HCT116 (cell line): ENCODE measurements at regions not wholly inside any gene's neighbourhood (a gene's known extent, or its start where the extent isn't known, plus 50 kb on each side); places are given as distances from the start of the nearest gene placed in this dataset.

Experiments
- ATAC-seq: fragments of 200-7000 bp; cut with Tn5 transposase; 2 replicates; pipeline ENCODE4 v1.9.1; 2020; ENCODE audit warnings: mild to moderate bottlenecking, moderate library complexity
- BruUV-seq: library from RNA; stranded (reverse); fragments of 400-500 nt; replicated peaks from 2 replicates; lab custom pipeline; 2021; lab: Mats Ljungman, UMichigan
- CTCF ChIA-PET: fragments of 300-600 bp; sonication (Branson Sonifier 250); formaldehyde crosslinking; loops from one replicate; lab custom pipeline; 2021; ENCODE audit warnings: antibody characterized with exemption; lab: Charles Lee
- POLR2A ChIA-PET: fragments of 300-600, 350-600 bp; sonication (Branson Sonifier 250); formaldehyde crosslinking; loops from one replicate; lab custom pipeline; 2021; ENCODE audit warnings: antibody characterized with exemption; lab: Charles Lee
- RAD21 ChIA-PET, 2 experiments: fragments of 300-600 bp; sonication (Branson Sonifier 250); formaldehyde crosslinking; loops; one replicate each; lab custom pipeline; 2023; ENCODE audit warnings: low total read pairs in 2 of 2; ENCODE audit not compliant: uncharacterized antibody in 2 of 2, unreplicated experiment in 2 of 2, low non-redundant PET in 1 of 2; lab: Charles Lee
- DNase-seq: peaks from one replicate; pipeline ENCODE4 v3.0.0-alpha.2; 2010; ENCODE audit warnings: low read depth, low spot score
- H2AFZ ChIP-seq: fragments of 200-600 bp; shearing (Covaris generic), sonication (generic); 2 replicates; pipeline ENCODE4 v1.6.1; 2017; ENCODE audit warnings: low read depth, mixed run types, mixed read lengths, antibody characterized with exemption, low read length; ENCODE audit not compliant: poor library complexity, severe bottlenecking
- H3K27ac ChIP-seq: 2 replicates; pipeline ENCODE4 v1.5.1; 2012; ENCODE audit warnings: low read depth, low read length
- H3K27me3 ChIP-seq: fragments of 200-600 bp; sonication (generic); 2 replicates; pipeline ENCODE4 v1.6.1; 2016; ENCODE audit warnings: mixed run types, low read length, mixed read lengths; ENCODE audit not compliant: insufficient read depth
- H3K36me3 ChIP-seq, 2 experiments: fragments of 200-500 bp in 1 of 2; fragments of 200-600 bp in 1 of 2; sonication (Bioruptor generic) in 1 of 2; sonication (generic) in 1 of 2; 2 replicates each; pipeline versions ENCODE4 v1.5.1 to v1.6.1; 2014 to 2016; ENCODE audit warnings: low read length in 2 of 2, inconsistent platforms in 1 of 2, mixed read lengths in 1 of 2, mixed run types in 1 of 2; ENCODE audit not compliant: insufficient read depth in 2 of 2, control insufficient read depth in 1 of 2
- H3K4me1 ChIP-seq, 2 experiments: fragments of 200-600 bp in 1 of 2; sonication (generic) in 1 of 2; 2 replicates each; pipeline versions ENCODE4 v1.5.1 to v1.6.1; 2012 to 2017; ENCODE audit warnings: low read length in 2 of 2, inconsistent platforms in 1 of 2, mild to moderate bottlenecking in 1 of 2, mixed read lengths in 1 of 2, mixed run types in 1 of 2, moderate library complexity in 1 of 2; ENCODE audit not compliant: insufficient read depth in 2 of 2, control insufficient read depth in 1 of 2
- H3K4me2 ChIP-seq: fragments of 200-600 bp; sonication (generic); 2 replicates; pipeline ENCODE4 v1.6.1; 2017; ENCODE audit warnings: mixed run types, low read length, mixed read lengths
- H3K4me3 ChIP-seq, 2 experiments: fragments of 200-600 bp in 1 of 2; sonication (generic) in 1 of 2; replicated peaks in 1 of 2; 2 replicates each; pipeline ENCODE4 v1.5.1; 2011 to 2016; ENCODE audit warnings: low read length in 2 of 2, control low read depth in 1 of 2, low read depth in 1 of 2, mild to moderate bottlenecking in 1 of 2, mixed read lengths in 1 of 2, mixed run types in 1 of 2
- H3K79me2 ChIP-seq: fragments of 200-600 bp; sonication (generic); 2 replicates; pipeline ENCODE4 v1.6.1; 2017; ENCODE audit warnings: mild to moderate bottlenecking, mixed run types, low read length, moderate library complexity, mixed read lengths; ENCODE audit not compliant: insufficient read depth
- H3K9ac ChIP-seq: fragments of 200-600 bp; sonication (generic); 2 replicates; pipeline ENCODE4 v1.6.1; 2016; ENCODE audit warnings: low read length, mixed read lengths
- H3K9me2 ChIP-seq: fragments of 200-600 bp; sonication (generic), shearing (Covaris generic); 2 replicates; pipeline ENCODE4 v1.6.1; 2017; ENCODE audit warnings: mixed run types, mild to moderate bottlenecking, moderate library complexity; ENCODE audit not compliant: insufficient read depth
- H3K9me3 ChIP-seq, 2 experiments: fragments of 200-500 bp in 1 of 2; fragments of 200-600 bp in 1 of 2; sonication (Bioruptor generic) in 1 of 2; sonication (generic) in 1 of 2; 2 replicates each; pipeline ENCODE4 v1.6.1; 2014 to 2017; ENCODE audit warnings: low read length in 2 of 2, mixed read lengths in 2 of 2, inconsistent platforms in 1 of 2, low read depth in 1 of 2, mild to moderate bottlenecking in 1 of 2, mixed run types in 1 of 2, moderate library complexity in 1 of 2; ENCODE audit not compliant: control insufficient read depth in 1 of 2, insufficient read depth in 1 of 2
- H4K20me1 ChIP-seq: fragments of 200-600 bp; sonication (generic), shearing (Covaris generic); 2 replicates; pipeline ENCODE4 v1.6.1; 2017; ENCODE audit warnings: mixed run types, mild to moderate bottlenecking, moderate library complexity; ENCODE audit not compliant: insufficient read depth
- ATF3 ChIP-seq: IDR thresholded peaks from 2 replicates; pipeline ENCODE4 v1.6.1; 2012
- CEBPB ChIP-seq: IDR thresholded peaks from 2 replicates; pipeline ENCODE4 v1.6.1; 2012; ENCODE audit warnings: low read depth
- CTCF ChIP-seq, 3 experiments: fragments of 200-600 bp in 1 of 3; sonication (generic) in 1 of 3; IDR thresholded peaks in 2 of 3; conservative IDR thresholded peaks in 1 of 3; 2 replicates each; pipeline ENCODE4 v1.5.1; 2012 to 2017; ENCODE audit warnings: low read depth in 2 of 3, low read length in 2 of 3, antibody characterized with exemption in 1 of 3, borderline replicate concordance in 1 of 3, control low read depth in 1 of 3, mild to moderate bottlenecking in 1 of 3, mixed read lengths in 1 of 3, mixed run types in 1 of 3, moderate library complexity in 1 of 3; ENCODE audit not compliant: insufficient read depth in 1 of 3
- EZH2 ChIP-seq: fragments of 200-600 bp; sonication (generic); IDR thresholded peaks from 2 replicates; pipeline ENCODE4 v1.6.1; 2017; ENCODE audit warnings: antibody characterized with exemption, mixed run types
- RAD21 ChIP-seq: IDR thresholded peaks from 2 replicates; pipeline ENCODE4 v1.6.1; 2012; ENCODE audit warnings: low read depth, mild to moderate bottlenecking
- SP1 ChIP-seq: IDR thresholded peaks from 2 replicates; pipeline ENCODE4 v1.6.1; 2012; ENCODE audit warnings: low read depth
- TCF7L2 ChIP-seq: IDR thresholded peaks from 2 replicates; pipeline ENCODE4 v1.7.0; 2011; ENCODE audit warnings: borderline replicate concordance, inconsistent platforms; ENCODE audit not compliant: insufficient read depth, insufficient read length; ENCODE audit errors: extremely low read depth
- ZFX ChIP-seq: fragments of 450-650 bp; IDR thresholded peaks from 2 replicates; pipeline ENCODE4 v1.6.1; 2017
- ZNF274 ChIP-seq: fragments of 200-500 bp; sonication (Bioruptor generic); IDR thresholded peaks from 2 replicates; pipeline ENCODE4 v1.6.1; 2014; ENCODE audit warnings: mild to moderate bottlenecking, low read depth, low read length, inconsistent platforms
- intact Hi-C: fragments of 100-400 bp; cut with micrococcal nuclease; formaldehyde crosslinking; loops from 2 replicates; pipeline ENCODE4 v1.10.0; 2022

GRCh38 chr12:23049180-23049579 lies 424.2 kb downstream of the ETNK1 start (continued):
- TF ChIP-seq ZNF274: no peak

DNA sequence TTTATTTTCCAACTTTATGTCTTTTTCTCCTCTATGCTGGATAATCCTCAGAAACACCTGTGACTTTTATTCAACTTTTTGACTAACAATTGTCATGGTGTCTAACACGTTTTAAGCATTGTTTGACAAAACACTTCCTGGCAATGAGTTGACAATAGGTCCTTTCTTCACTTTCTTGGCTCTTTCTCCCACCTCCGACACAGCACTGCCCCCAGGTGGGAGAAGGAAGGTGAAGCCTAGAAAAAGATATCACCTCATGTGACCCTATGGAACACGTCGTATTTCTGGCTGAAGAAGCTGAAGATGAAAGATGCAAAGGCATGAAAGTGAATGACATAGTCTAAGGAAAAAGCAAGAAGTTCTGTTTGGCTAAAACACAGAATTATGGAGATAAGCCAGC lies 430.0 kb downstream of the ETNK1 start:
- no TSS peak for BruUV-seq
- peak; percentile 61; the same call in 1 of the 2 replicates for ATAC-seq
- Histone ChIP-seq H3K4me2 (no peak overlapping the region), H3K9me3 (no peaks in the 10 kb centered on the region), H3K79me2 (no peaks in the 10 kb centered on the region), H3K4me1 (no peaks in the 10 kb centered on the region), H3K9me2 (no peaks in the 10 kb centered on the region), H4K20me1 (no peaks in the 10 kb centered on the region), H3K36me3 (no peaks in the 10 kb centered on the region), H3K27ac (no peak overlapping the region), H3K9ac (no peak overlapping the region), H2AFZ (no peak overlapping the region), H3K4me3 (no peak overlapping the region), H3K27me3 (no peaks in the 10 kb centered on the region)
- no peak for TF ChIP-seq SP1
- TF ChIP-seq EZH2: no peak
- no peak for TF ChIP-seq ZFX
- peak; percentile 50 for TF ChIP-seq RAD21
- peak; percentile 8 to 54 (median 39); a peak in 5 of 6 replicates for TF ChIP-seq CTCF (IDR thresholded peaks at IDR 0.05 in 2 of 3, conservative IDR thresholded peaks at IDR 0.05 in 1 of 3; ENCODE audit: borderline replicate concordance in 1 of 3, insufficient read depth in 1 of 3, low read depth in 2 of 3, low read length in 2 of 3)
- TF ChIP-seq CEBPB: no peak
- TF ChIP-seq TCF7L2: no peak
- TF ChIP-seq ATF3: no peak
- ChIA-PET RAD21 (no interaction called here), CTCF (interaction anchor here (1.0 kb wide), 1 partner anchor 199 kb away, joined by 3 read pairs; no protein-coding TSS in a partner anchor), POLR2A (no interaction called here)
- intact Hi-C loops: loop anchor here (1.0 kb wide), 2 partner anchors 199 to 346 kb away; no protein-coding TSS in a partner anchor
- peak; percentile 8 for DNase-seq
